Tibial artery (tissue), 4 donors: ENCODE measurements at regions not wholly inside any gene's neighbourhood (a gene's known extent, or its start where the extent isn't known, plus 50 kb on each side); places are given as distances from the start of the nearest gene placed in this dataset.

ENCODE experiments used
- DNase-seq, 2 donors: peaks; one replicate each; pipeline ENCODE4 v3.0.0-alpha.2; 2019
- H3K27ac ChIP-seq, 2 donors: fragments of 200-600 bp; sonication (generic) in 1 of 2; 1 replicate in 1 of 2; 2 replicates in 1 of 2; pipeline ENCODE4 v1.5.1; 2018 to 2019; ENCODE audit warnings: mild to moderate bottlenecking in 1 of 2
- H3K27me3 ChIP-seq, 2 donors: fragments of 200-600 bp; sonication (generic) in 1 of 2; one replicate each; pipeline versions ENCODE4 v1.5.1 to v1.6.0; 2016 to 2019
- H3K36me3 ChIP-seq, 3 donors: fragments of 200-600 bp; sonication (generic) in 2 of 3; one replicate each; pipeline ENCODE4 v1.5.1; 2016 to 2019; ENCODE audit warnings: mild to moderate bottlenecking in 2 of 3
- H3K4me1 ChIP-seq, 4 donors: fragments of 200-600 bp; sonication (generic) in 2 of 4; 1 replicate in 3 of 4; 2 replicates in 1 of 4; pipeline ENCODE4 v1.5.1; 2016 to 2019
- H3K4me3 ChIP-seq, 2 donors: fragments of 200-600 bp; sonication (generic) in 1 of 2; 1 replicate in 1 of 2; 2 replicates in 1 of 2; pipeline ENCODE4 v1.5.1; 2018 to 2019; ENCODE audit warnings: mild to moderate bottlenecking in 2 of 2
- H3K9me3 ChIP-seq, 3 donors: fragments of 200-600 bp; sonication (generic) in 1 of 3; one replicate each; pipeline ENCODE4 v1.5.1; 2016 to 2019
- CTCF ChIP-seq, 2 experiments: fragments of 200-600 bp in 1 of 2; fragments of 450-650 bp in 1 of 2; IDR thresholded peaks; one replicate each; pipeline ENCODE4 v1.5.1; 2017 to 2019; ENCODE audit warnings: antibody characterized with exemption in 2 of 2, mild to moderate bottlenecking in 1 of 2, moderate library complexity in 1 of 2
- intact Hi-C: fragments of 100-400 bp; cut with DNase I; formaldehyde crosslinking; loops from one replicate; pipeline ENCODE4 v1.15.0; 2023; ENCODE audit warnings: low total_unique reads

GRCh38 chr4:177182728-177183127, 126.9 kb upstream of the NEIL3 start:
- Histone ChIP-seq H3K9me3 (no peaks in the 10 kb centered on the region), H3K27ac (no peak overlapping the region), H3K4me1 (peaks cover 0 to 11% (median 0%) of the 10 kb centered on the region in 4 donors), H3K27me3 (no peaks in the 10 kb centered on the region), H3K4me3 (no peak overlapping the region), H3K36me3 (no peaks in the 10 kb centered on the region)
- intact Hi-C loops = no loop called here
- no peak for TF ChIP-seq CTCF (IDR thresholded peaks at IDR 0.05)
- DNase-seq = no peak

GRCh38 chr4:177185151-177185550, 124.5 kb upstream of the NEIL3 start:
- no peak for DNase-seq
- intact Hi-C loops = no loop called here
- no peaks in the 10 kb centered on the region for H3K9me3 ChIP-seq
- H3K36me3 ChIP-seq = no peaks in the 10 kb centered on the region
- TF ChIP-seq CTCF (IDR thresholded peaks at IDR 0.05) = no peak
- no peaks in the 10 kb centered on the region for H3K4me1 ChIP-seq
- no peaks in the 10 kb centered on the region for H3K27me3 ChIP-seq
- no peak overlapping the region for H3K27ac ChIP-seq
- no peak overlapping the region for H3K4me3 ChIP-seq

- no peak for TF ChIP-seq CTCF (IDR thresholded peaks at IDR 0.05)
- no peaks in the 10 kb centered on the region for H3K4me1 ChIP-seq
- intact Hi-C loops = no loop called here
- H3K27me3 ChIP-seq = no peaks in the 10 kb centered on the region
- H3K36me3 ChIP-seq = no peaks in the 10 kb centered on the region
- no peaks in the 10 kb centered on the region for H3K9me3 ChIP-seq
- no peak overlapping the region for H3K4me3 ChIP-seq
- H3K27ac ChIP-seq = no peak overlapping the region
- no peak for DNase-seq
These were observed 124.1 kb upstream of the NEIL3 start for GRCh38 chr4:177185579-177185978.

- H3K36me3 ChIP-seq = no peaks in the 10 kb centered on the region
- DNase-seq = no peak
- H3K4me1 ChIP-seq = no peaks in the 10 kb centered on the region
- H3K27ac ChIP-seq = no peak overlapping the region
- H3K27me3 ChIP-seq = no peaks in the 10 kb centered on the region
- intact Hi-C loops = no loop called here
- TF ChIP-seq CTCF (IDR thresholded peaks at IDR 0.05) = no peak
- no peaks in the 10 kb centered on the region for H3K9me3 ChIP-seq
- H3K4me3 ChIP-seq = no peak overlapping the region
These were observed 122.3 kb upstream of the NEIL3 start for GRCh38 chr4:177187371-177187770.

GRCh38 chr4:177190995-177191580, 118.6 kb upstream of the NEIL3 start:
- TF ChIP-seq CTCF (IDR thresholded peaks at IDR 0.05) = no peak
- DNase-seq = no peak
- Histone ChIP-seq H3K27ac (no peak overlapping the region), H3K4me1 (no peaks in the 10 kb centered on the region), H3K9me3 (peaks cover 0 to 4% (median 0%) of the 10 kb centered on the region in 3 donors), H3K36me3 (no peaks in the 10 kb centered on the region), H3K27me3 (no peaks in the 10 kb centered on the region), H3K4me3 (no peak overlapping the region)
- intact Hi-C loops = no loop called here

GRCh38 chr4:177191586-177191985, 118.1 kb upstream of the NEIL3 start:
- H3K4me1 ChIP-seq = no peaks in the 10 kb centered on the region
- no peak for DNase-seq
- intact Hi-C loops = no loop called here
- H3K36me3 ChIP-seq = no peaks in the 10 kb centered on the region
- H3K27ac ChIP-seq = no peak overlapping the region
- H3K27me3 ChIP-seq = no peaks in the 10 kb centered on the region
- H3K9me3 ChIP-seq = peaks cover 0 to 4% (median 0%) of the 10 kb centered on the region in 3 donors
- H3K4me3 ChIP-seq = no peak overlapping the region
- TF ChIP-seq CTCF (IDR thresholded peaks at IDR 0.05) = no peak
